Posterior vena cava (tissue), 2 donors: ENCODE measurements at regions not wholly inside any gene's neighbourhood (a gene's known extent, or its start where the extent isn't known, plus 50 kb on each side); places are given as distances from the start of the nearest gene placed in this dataset.
"Not testable (repeated sequence)": the region's sequence is repeated elsewhere in the genome, so short reads cannot be mapped to it uniquely, and the experiment has no call there.

Source experiments
- DNase-seq: peaks from one replicate; pipeline ENCODE4 v3.0.0-alpha.2; 2020; ENCODE audit warnings: low spot score
- intact Hi-C, 2 donors: fragments of 100-400 bp; cut with DNase I; formaldehyde crosslinking; loops; one replicate each; pipeline versions ENCODE4 v1.14.1 to v1.14.2; 2022 to 2023
- donor health status: DM: yes; HTN: yes; CAD: no.
- donor health status: DM: yes; HTN: yes; CAD: no.

GRCh38 chr12:92424338-92424737 is 278.5 kb upstream of the PLEKHG7 start:
- no peak for DNase-seq

GRCh38 chr12:92421701-92422100 is 276.1 kb upstream of the BTG1 start:
- no peak for DNase-seq
- intact Hi-C loops: no loop called here

More at GRCh38 chr12:92424338-92424737, 278.5 kb upstream of the PLEKHG7 start:
- intact Hi-C loops: no loop called here

DNA sequence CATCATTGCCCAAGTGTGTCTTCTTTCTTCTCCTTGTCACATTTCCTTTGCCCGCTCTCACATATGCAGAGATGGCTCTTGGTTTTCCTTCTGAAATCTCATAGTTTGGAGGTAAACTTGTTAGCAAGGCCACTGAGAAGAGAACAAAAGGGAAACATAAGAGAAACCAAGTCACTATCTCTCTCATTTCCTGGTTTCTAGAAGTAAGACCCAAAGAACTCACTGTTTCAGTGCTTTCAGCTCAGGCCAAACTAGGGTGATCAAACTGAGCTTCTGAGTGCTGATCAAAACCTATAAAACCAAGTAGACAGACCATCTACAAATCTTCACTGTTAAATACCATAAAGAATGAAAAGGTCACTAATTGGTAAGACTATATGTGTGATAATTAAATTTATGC is 275.4 kb upstream of the BTG1 start:
- intact Hi-C loops: no loop called here

GRCh38 chr12:92419201-92419600 is 273.6 kb upstream of the BTG1 start:
- intact Hi-C loops: no loop called here
- no peak for DNase-seq

More for the DNA sequence above, 275.4 kb upstream of the BTG1 start:
- no peak for DNase-seq

GRCh38 chr12:92418381-92418780 is 272.7 kb upstream of the BTG1 start:
- intact Hi-C loops: no loop called here
- DNase-seq: no peak

DNA sequence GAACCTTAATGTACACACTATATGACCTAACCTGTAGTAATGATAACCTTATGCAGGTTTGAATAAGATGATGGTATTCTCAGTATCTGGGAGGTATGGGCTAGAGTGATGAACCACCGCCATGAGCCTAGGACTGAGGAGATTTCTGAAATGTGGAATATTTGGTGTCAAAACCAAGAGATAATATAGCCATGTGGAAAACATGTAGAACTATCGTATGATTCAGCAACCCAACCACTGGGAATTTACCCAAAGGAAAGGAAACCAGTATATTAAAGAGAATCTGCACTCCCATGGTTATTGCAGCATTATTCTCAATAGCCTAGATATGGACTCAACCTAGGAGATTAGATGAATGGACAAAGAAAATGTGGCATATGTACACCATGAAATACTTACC is 271.7 kb upstream of the BTG1 start:
- DNase-seq: no peak
- intact Hi-C loops: no loop called here

GRCh38 chr12:92416385-92416812 is 270.8 kb upstream of the BTG1 start:
- intact Hi-C loops: no loop called here
- no peak for DNase-seq

DNA sequence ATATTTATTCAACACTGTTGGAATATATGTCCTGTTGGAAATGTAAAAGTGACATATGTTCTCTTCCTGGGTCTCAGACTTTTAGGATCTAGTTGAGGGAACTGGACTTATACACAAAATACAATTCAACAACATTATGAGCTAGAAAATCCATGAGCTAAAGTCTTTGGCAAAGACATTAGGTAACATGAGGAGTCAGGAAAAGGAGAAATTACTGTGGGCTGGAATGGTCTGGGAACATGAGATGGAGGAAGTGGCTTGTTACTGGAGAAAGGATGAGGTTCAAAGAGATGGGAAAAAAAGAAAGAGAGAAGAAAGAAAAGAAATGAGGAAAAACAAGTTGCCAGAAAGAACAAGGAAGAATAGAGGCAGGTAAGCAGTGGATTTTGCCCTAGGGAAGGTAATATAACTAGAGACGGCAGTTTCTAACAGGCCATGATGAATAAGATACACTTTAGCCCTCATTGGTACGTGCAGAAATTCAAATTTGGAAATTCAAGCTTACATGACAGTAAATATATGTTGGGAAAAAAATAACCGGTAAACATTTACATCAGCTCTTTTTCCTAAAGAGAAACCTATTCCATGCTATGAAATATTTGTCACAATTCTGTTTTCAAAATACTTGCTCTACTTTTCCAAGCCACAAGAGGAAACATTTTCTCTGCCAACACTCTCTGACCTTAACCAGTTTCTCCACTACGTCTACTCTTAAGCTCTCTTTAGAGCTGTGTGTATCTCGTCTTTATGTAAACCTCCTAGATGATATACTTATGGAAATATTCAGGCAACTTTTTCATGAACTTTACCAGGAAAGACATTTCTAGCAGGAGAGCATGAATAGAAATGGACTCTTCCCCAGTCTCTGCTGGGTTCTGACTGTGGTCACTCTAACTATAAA is 268.8 kb upstream of the BTG1 start:
- intact Hi-C loops: no loop called here
- no peak for DNase-seq

- DNase-seq: no peak
- intact Hi-C loops: no loop called here
Measured at GRCh38 chr12:92413286-92413685, 267.6 kb upstream of the BTG1 start.

DNA sequence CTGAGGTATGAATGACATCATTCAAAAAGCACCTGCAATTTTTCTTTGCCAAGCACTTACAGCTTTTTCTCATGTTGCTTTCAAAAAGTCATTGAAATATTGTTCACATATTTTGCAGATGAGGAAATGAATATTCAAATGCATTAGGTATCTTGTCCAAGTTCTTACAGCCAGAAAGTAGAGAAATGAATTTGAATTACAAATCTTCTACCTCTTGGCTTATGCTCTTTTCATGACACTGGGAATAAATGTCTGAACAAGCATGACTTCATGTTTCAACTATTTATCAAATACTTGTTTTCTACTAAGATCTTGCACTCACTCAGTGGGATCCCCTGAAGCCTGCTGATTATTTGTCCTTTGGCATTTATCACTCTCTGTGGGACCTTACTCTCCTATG is 267.2 kb upstream of the BTG1 start:
- DNase-seq: no peak
- intact Hi-C loops: no loop called here

DNA sequence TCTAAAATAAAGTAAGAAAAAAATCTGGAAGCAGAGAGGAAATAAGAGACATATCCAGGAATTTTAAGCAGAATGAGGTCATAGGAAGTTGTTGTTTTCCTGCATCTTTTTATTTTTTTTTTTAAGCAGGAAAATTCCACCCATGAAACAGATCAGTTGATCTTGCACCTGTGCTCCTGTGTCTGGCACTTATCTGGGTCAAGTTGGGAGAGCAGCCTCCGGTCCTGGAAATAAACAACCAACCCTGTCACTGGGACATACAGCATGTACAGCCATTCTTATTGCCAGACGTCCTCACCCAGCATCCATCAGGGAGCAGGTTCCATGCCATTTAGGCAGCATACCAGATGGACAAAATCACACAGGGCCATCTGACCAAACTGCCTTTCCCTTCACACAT is 266.0 kb upstream of the BTG1 start:
- intact Hi-C loops: no loop called here
- DNase-seq: no peak

DNA sequence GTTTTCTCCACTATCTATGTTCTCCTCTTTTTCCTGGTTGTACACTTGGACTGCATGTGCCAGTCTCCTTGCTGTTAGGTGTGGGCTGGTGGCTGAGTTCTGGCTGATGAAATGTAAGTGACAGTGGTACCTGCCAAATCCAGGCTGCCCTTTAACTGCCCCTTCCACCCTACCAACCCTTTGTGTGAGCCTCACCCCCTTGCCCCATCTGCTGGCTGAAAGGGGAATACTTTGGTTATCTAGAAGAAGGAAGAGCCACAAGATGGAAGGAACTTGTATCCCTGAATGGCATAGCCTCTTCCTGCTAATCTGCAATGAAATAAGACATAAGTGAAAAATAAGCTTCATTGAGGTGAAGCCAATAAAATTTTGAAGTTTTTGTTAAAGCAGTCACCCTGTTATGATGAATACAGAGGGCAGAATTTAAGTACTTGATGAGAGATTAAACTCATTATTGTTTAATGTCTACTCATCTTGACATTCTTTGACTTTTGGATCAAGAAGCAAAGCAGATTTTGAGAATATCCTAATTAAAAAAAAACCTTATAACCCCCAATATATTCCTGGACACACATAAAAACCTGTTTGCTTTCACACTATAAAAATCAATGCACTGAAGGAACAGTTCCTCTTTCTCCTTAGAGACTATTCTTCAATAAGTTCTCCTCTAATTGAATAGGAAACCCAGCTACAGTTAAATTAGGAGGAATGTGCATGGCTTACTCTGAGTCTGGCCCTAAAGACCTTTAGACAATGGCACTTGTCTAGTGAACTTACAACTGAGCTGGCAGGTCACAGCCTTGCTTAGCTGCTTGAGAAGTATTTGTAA is 262.6 kb upstream of the BTG1 start:
- DNase-seq: no peak
- intact Hi-C loops: no loop called here

GRCh38 chr12:92406404-92407070 is 260.9 kb upstream of the BTG1 start:
- intact Hi-C loops, DNase-seq: not testable (repeated sequence)

GRCh38 chr12:92405801-92406251 is 260.2 kb upstream of the BTG1 start:
- DNase-seq, intact Hi-C loops: not testable (repeated sequence)

DNA sequence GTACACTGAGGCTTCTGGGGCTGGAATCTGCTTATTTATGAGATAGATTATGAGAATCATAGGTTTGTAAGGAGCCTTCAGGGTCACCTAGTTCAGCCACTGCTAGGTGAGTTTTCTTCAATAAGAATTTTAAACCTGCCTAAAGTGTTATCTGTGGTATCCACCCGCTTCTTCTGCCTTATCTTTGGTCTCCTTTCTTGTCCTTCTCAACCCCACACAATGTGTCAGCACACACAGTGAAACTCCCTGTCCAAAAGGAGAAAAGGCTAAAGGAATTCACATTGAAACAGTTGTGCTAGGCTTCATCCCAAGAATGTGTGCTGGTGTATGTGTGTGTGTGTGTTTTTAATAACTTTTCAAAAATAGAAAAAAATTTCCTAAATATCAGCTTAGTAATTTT is 259.3 kb upstream of the BTG1 start:
- intact Hi-C loops: no loop called here

GRCh38 chr12:92404259-92404894 is 258.7 kb upstream of the BTG1 start:
- no peak for DNase-seq
- intact Hi-C loops: no loop called here

More for the DNA sequence above, 259.3 kb upstream of the BTG1 start:
- DNase-seq: no peak

GRCh38 chr12:92403210-92404175 is 257.8 kb upstream of the BTG1 start:
- intact Hi-C loops: no loop called here
- DNase-seq: no peak

- DNase-seq: no peak
- intact Hi-C loops: no loop called here
Measured at GRCh38 chr12:92402415-92402814, 256.8 kb upstream of the BTG1 start.
